Renal cortical epithelial cell (primary cell): ENCODE measurements at regions not wholly inside any gene's neighbourhood (a gene's known extent, or its start where the extent isn't known, plus 50 kb on each side); places are given as distances from the start of the nearest gene placed in this dataset.

ENCODE experiments used
- DNase-seq: peaks from one replicate; pipeline ENCODE4 v3.0.0-alpha.2; 2011; ENCODE audit warnings: low read depth

GRCh38 chr13:83601539-83601938 is 280.7 kb downstream of the SLITRK1 start:
- DNase-seq = no peak

- no peak for DNase-seq
Measured at GRCh38 chr13:83592095-83592494, 290.2 kb downstream of the SLITRK1 start.

DNA sequence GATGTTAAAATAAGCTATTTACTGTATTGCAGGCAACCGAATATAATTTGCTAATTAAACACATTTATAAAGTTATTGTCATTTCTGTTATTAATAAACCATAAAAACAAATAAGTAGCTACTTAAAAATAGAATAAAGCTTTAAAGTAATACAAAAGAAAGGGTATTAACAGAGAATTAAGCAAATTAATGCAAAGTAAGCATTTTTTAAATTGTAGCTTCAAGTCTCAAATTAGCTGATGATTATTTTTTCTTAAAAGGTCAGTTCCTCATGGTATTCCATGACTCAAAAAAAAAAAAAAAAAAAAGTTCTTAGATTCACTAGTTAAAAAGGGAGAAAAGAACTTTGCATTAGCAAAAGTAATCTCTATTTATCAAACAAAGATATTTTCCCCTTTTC is 292.5 kb downstream of the SLITRK1 start:
- no peak for DNase-seq

GRCh38 chr13:83577183-83577582 is 305.1 kb downstream of the SLITRK1 start:
- no peak for DNase-seq

DNA sequence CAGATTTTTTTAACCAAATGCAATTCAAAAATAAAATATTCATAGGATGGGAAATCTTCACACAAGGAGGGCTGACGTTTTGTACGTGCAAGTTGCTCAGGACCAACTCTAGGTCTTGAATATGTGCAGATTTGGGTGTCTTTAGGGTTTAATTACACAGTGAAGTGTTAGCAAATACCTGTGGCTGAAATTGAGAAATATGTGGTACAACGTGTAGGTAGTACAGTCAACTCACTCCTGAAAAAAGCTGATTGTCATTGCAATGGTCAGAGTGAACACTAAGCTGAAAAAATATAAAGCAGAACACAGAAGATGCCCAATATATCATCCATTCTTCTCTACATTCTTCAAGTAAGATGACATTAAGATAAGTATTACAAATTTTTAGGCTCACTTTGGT is 314.3 kb downstream of the SLITRK1 start:
- no peak for DNase-seq

GRCh38 chr13:83563499-83563898 is 318.8 kb downstream of the SLITRK1 start:
- DNase-seq = no peak

DNA sequence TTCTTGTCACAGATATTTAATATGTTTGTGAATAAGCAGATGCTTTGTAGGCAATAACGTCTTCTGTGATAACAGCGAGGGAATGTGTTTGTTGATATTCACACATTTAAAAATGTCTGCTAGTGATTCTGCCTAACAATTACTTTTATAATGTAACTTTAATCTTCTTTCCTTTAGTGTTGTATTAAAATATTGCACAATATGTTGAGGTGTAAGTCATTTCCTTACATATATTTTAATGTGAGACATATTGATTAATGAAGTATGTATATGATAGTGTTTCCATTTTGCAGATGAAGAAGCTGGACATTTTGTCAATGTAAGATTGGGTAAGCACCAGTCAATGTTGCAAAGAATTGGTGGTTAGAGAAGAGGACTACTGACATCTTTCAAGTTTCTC is 324.4 kb downstream of the SLITRK1 start:
- no peak for DNase-seq

DNA sequence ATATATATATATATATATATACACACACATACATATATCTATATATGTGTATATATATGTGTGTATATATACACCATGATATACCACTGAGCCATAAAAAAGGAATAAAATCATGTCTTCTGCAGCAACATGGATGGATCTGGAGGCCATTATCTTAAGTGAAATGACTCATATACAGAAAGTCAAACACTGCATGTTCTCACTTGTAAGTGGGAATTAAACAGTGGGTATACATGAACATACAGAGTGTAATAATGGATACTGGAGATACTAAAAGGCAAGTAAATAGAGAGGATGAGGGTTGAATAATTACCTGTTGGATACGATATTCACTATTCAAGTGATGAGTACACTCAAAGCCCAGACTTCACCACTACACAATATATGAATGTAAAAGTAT is 332.6 kb downstream of the SLITRK1 start:
- no peak for DNase-seq

DNA sequence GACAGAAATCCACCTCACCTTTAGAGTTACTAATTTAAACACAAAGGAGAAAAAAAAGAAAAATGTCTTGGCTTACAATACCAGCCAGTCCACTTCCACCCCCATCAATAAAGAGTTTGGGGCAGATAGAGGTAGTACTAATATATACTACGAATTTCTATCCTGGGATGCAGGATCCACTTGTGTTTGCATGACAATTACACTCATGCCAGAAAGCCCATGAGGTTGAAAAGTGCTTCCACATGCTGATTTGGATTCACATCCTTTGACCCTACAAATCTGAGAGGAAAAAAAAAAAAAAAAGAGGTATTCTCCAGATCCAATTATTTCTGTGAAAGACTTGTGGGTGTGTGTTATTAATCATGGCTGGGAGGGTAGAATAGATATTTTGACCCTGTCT is 335.2 kb downstream of the SLITRK1 start:
- DNase-seq = no peak

GRCh38 chr13:83546476-83546875 is 335.8 kb downstream of the SLITRK1 start:
- DNase-seq = no peak

- no peak for DNase-seq
Measured at GRCh38 chr13:83538636-83539035, 343.6 kb downstream of the SLITRK1 start.

- DNase-seq = no peak
Measured at GRCh38 chr13:83536941-83537340, 345.3 kb downstream of the SLITRK1 start.

GRCh38 chr13:83536153-83536552 is 346.1 kb downstream of the SLITRK1 start:
- DNase-seq = no peak

DNA sequence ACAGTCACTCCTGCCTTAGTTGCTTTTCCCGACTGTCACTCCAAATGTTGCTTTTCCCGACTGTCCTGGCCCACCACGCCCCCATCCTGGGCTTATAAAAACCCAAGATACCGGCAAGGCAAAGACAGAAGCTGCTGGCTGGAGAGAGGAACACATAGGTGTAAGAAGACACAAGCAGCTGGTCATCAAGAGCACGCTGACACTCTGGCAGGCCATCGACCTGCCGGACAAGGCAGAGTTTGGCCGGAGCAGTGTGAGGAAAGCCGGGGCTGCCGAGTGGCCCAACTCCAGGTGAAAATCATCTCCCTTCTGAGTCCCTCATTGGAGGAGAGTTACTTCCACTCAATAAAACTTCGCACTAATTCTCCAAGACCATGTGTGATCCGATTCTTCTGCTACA is 349.5 kb downstream of the SLITRK1 start:
- DNase-seq = no peak

- no peak for DNase-seq
Measured at GRCh38 chr13:83531022-83531421, 351.3 kb downstream of the SLITRK1 start.

DNA sequence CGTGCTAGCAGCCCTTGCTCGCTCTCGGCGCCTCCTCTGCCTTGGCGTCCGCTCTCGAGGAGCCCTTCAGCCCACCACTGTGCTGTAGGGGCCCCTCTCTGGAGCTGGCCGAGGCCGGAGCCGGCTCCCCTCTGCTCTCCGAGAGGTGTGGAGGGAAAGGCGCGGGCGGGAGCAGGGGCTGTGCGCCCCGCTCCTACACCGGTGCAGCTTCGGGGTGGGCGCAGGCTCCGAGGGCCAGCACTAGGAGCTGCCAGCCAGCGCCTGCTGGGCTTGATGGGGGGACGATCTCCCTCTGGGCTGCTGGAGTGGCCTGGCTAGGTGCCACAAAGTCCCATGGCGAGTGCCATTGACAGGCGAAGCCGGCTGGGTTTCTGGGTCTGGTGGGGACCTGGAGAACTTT is 365.5 kb downstream of the SLITRK1 start:
- no peak for DNase-seq

- DNase-seq = peak; percentile 11
Measured at GRCh38 chr13:83515268-83516015, 366.8 kb downstream of the SLITRK1 start.

DNA sequence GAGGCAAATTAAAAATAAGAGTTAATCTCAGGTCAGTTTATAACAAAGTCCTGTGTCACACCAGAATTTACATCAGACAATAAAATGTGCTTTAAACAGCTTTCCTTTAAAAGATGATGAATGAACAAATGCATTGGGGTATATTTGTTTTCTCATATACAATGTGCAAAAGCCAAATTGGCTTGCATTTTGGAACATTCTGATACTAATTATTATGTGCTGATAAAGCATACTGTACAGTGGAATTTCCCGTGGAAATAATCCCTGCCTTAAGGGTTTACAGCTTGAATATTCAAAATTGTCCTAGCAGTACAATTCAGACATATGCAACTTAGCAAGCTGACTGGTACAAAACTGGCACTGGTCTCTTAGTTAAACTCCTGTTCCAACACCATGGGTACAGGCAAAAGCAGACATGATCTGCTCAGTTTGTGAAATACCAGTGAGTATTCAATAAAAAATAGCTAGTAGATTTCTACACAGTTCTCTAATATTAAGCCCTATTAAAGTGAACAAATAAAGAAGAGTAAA is 373.4 kb downstream of the SLITRK1 start:
- no peak for DNase-seq

- no peak for DNase-seq
Measured at GRCh38 chr13:83503424-83503823, 378.9 kb downstream of the SLITRK1 start.

- no peak for DNase-seq
Measured at GRCh38 chr13:83499286-83499685, 383.0 kb downstream of the SLITRK1 start.

DNA sequence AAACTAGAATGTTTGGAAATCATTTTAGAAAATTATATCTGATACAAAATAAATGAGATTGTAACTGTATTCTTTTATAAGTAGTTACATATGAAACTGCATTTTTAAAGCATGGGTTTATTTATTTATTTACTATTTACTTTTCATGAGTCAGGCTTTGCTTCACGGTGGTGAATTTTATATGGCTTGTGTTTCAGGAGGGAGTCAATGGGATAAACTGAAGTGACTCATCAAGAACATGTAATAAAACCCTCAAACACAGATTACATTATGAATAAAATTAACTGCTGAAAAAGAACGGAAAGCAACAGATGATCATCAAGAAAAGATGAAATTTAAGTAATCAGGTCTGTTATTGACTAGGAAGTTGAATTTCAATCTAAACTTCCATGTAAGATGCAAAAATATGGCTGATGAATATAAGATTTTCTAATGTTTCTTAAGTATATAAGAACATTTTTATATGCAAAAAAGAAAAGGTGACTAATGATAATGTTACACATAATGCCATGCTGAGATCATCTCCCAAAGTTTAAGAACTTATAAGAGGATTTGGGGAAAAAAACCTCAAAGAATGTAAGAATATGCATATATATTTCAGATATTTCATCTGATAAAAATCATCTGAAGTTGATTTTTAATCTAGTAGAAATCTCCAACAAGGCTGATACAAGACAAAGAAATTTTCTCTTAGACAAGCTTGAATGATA is 383.6 kb downstream of the SLITRK1 start:
- DNase-seq = peak; percentile 7

GRCh38 chr13:83498045-83498444 is 384.2 kb downstream of the SLITRK1 start:
- DNase-seq = no peak

GRCh38 chr13:83496501-83496900 is 385.8 kb downstream of the SLITRK1 start:
- no peak for DNase-seq
